MM.1S (cell line): ENCODE measurements at regions not wholly inside any gene's neighbourhood (a gene's known extent, or its start where the extent isn't known, plus 50 kb on each side); places are given as distances from the start of the nearest gene placed in this dataset.

Source experiments
- CTCF ChIP-seq: fragments of 300-600 bp; sonication (generic); IDR thresholded peaks from 2 replicates; pipeline ENCODE4 v1.5.1; 2016; ENCODE audit warnings: antibody characterized with exemption, low read length, mixed read lengths
- EZH2 ChIP-seq: fragments of 300-600 bp; sonication (generic); optimal IDR thresholded peaks from 2 replicates; pipeline ENCODE3; 2017; ENCODE audit warnings: low read depth, mild to moderate bottlenecking, antibody characterized with exemption, low read length, mixed read lengths
- EZH2phosphoT487 ChIP-seq: fragments of 300-600 bp; sonication (generic); IDR thresholded peaks from 2 replicates; pipeline ENCODE4 v1.6.1; 2018; ENCODE audit warnings: antibody characterized with exemption, low read length

GRCh38 chr13:34025746-34026145 lies 207.8 kb downstream of the RFC3 start:
- TF ChIP-seq CTCF (no peak), EZH2 (no peak), EZH2phosphoT487 (no peak)
